ENCODE measurements at regions not wholly inside any gene's neighbourhood (a gene's known extent, or its start where the extent isn't known, plus 50 kb on each side); places are given as distances from the start of the nearest gene placed in this dataset.

DNA sequence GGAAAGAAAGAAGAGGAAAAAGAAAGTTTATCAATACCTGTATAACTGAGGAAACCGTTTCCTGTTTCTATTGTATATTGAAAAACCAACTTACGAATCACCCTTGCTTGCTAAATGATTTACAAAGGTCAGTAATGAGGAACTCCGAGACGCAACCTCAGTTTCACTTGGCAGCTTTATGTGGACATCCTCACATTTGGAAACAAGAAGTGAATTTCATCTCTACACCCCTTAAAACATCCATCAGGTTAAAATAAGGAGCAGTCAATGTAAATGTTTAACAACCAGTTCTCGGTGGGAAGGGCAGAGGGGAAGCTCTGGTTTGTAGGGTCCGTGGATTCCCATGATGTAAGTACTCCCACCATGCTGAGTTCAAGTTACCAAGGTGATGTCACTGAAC lies 481.7 kb upstream of the RUNX1 start:
- intact Hi-C loops (cut with DNase I): loop anchor here in 1 of 10 donors (10.0 kb wide), 1 partner anchor 204 kb away; no protein-coding TSS in a partner anchor
- Histone ChIP-seq H3K36me3 (no peaks in the 10 kb centered on the region), H3K27me3 (peaks cover 0 to 5% (median 0%) of the 10 kb centered on the region in 9 donors), H3K4me1 (peaks cover 0 to 35% (median 0%) of the 10 kb centered on the region in 12 donors), H3K27ac (peak overlapping the region in 1 of 12 donors; percentile 48), H3K4me3 (no peak overlapping the region), H3K9me3 (peaks cover 0 to 7% (median 0%) of the 10 kb centered on the region in 12 donors)
- ATAC-seq (no peak), DNase-seq (no peak)
- 77 to 82% (median 80%) methylated on average over 6 of the region's 6 CpGs for WGBS, 4 donors
- no peak for TF ChIP-seq POLR2A (IDR thresholded peaks at IDR 0.05)
- TF ChIP-seq, protein P1, sequence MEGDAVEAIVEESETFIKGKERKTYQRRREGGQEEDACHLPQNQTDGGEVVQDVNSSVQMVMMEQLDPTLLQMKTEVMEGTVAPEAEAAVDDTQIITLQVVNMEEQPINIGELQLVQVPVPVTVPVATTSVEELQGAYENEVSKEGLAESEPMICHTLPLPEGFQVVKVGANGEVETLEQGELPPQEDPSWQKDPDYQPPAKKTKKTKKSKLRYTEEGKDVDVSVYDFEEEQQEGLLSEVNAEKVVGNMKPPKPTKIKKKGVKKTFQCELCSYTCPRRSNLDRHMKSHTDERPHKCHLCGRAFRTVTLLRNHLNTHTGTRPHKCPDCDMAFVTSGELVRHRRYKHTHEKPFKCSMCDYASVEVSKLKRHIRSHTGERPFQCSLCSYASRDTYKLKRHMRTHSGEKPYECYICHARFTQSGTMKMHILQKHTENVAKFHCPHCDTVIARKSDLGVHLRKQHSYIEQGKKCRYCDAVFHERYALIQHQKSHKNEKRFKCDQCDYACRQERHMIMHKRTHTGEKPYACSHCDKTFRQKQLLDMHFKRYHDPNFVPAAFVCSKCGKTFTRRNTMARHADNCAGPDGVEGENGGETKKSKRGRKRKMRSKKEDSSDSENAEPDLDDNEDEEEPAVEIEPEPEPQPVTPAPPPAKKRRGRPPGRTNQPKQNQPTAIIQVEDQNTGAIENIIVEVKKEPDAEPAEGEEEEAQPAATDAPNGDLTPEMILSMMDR (IDR thresholded peaks at IDR 0.05): no peak

DNA sequence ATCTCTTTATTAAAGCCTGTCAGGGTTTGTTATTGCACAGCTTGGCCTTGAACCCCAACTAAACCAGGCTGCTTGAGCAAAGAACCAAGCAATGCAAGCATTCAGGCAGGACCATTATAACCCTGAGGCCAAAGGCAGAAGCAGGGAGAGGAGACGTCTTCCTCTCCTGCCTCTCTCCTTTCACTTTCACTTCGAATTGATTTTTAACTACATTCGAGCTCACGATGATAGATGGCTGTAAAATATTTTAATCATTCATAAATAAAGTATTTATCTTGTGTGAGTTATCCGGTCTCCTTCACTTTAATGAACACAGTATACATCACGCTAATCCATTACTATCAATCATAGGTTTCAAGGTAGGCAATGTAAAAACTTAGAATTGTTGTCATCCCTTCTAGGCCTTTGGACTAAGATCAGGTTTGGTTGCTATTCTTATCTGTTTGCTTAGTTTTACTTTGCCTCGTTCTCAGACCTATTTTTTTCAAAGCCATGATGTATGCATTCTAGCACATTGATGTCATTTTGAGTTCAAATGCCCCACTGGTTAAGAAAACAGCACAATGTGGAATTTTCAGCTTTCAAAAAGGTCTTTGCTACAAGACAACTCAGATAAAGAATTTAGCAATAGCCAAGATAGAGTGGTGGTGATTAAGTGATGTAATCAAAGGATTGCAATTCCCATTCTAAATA lies 480.2 kb upstream of the RUNX1 start:
- Histone ChIP-seq H3K27me3 (peaks cover 0 to 5% (median 0%) of the 10 kb centered on the region in 9 donors), H3K9me3 (no peaks in the 10 kb centered on the region), H3K27ac (peak overlapping the region in 6 of 12 donors; percentile 21 to 90 (median 48)), H3K36me3 (no peaks in the 10 kb centered on the region), H3K4me3 (peak overlapping the region in 11 of 12 donors; percentile 1 to 55 (median 35)), H3K4me1 (peaks cover 0 to 35% (median 0%) of the 10 kb centered on the region in 12 donors)
- intact Hi-C loops (cut with DNase I): no loop called here
- WGBS, 4 donors: 51 to 58% (median 54%) methylated on average over 7 of the region's 7 CpGs
- DNase-seq (no peak), ATAC-seq (peak in 3 of 4 donors; percentile 33 to 53 (median 46))
- TF ChIP-seq, protein P1 (IDR thresholded peaks at IDR 0.05): no peak
- TF ChIP-seq POLR2A (IDR thresholded peaks at IDR 0.05): no peak

DNA sequence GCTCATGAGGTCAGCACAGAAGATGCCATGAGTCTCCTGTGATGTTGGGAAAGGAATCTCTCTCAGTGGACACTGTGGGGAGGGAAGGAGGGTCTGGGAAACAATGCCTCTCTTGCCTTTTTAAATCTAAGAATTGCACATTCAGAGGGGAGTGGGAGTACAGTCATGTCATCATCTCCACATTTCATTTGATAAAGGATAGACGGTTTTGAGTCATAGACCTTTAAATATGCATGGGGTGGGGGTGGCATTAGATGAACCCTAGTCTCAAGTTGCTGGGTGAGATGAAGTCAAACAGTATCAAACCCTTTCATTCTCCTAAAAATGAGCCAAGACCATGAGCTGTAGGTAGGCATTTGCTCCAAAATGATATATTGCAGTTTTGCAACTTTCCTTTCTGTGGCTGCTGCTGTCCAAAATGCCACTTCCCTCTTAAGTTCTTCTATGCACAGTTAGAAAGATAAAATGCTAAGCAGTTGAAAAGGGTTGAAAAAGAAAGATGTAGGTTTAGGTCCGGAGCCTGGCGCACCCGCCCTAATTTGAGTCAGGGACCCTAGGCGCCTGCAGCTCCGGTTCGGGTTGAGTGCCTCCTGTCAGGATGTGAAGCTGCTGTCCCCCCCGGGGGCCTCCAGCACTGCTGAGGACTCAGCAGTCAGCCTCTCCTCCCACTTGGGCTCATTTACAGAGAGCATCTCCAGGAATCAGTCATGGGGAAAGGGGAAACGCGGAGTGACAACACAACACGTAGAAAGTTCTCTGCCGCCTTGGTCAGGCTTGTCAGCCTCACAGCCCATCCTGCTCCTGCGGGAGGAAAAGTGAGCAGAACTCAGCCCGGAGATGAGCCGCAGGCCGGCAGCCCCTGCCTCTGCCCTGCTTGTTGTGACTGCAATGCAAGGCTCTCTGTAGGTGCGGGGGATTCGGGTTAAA lies 479.3 kb upstream of the RUNX1 start:
- Histone ChIP-seq H3K27ac (peak overlapping the region in 6 of 12 donors; percentile 21 to 90 (median 48)), H3K27me3 (peaks cover 0 to 5% (median 0%) of the 10 kb centered on the region in 9 donors), H3K4me1 (peaks cover 0 to 35% (median 0%) of the 10 kb centered on the region in 12 donors), H3K36me3 (no peaks in the 10 kb centered on the region), H3K4me3 (peak overlapping the region in 11 of 12 donors; percentile 1 to 55 (median 35)), H3K9me3 (no peaks in the 10 kb centered on the region)
- intact Hi-C loops (cut with DNase I): no loop called here
- ATAC-seq: peak in 3 of 4 donors; percentile 36 to 50 (median 41)
- 53 to 58% (median 57%) methylated on average over 18 of the region's 18 CpGs for WGBS, 4 donors
- DNase-seq: peak; percentile 14 to 62 (median 35)
- TF ChIP-seq, protein P1 (IDR thresholded peaks at IDR 0.05): no peak
- no peak for TF ChIP-seq POLR2A (IDR thresholded peaks at IDR 0.05)

DNA sequence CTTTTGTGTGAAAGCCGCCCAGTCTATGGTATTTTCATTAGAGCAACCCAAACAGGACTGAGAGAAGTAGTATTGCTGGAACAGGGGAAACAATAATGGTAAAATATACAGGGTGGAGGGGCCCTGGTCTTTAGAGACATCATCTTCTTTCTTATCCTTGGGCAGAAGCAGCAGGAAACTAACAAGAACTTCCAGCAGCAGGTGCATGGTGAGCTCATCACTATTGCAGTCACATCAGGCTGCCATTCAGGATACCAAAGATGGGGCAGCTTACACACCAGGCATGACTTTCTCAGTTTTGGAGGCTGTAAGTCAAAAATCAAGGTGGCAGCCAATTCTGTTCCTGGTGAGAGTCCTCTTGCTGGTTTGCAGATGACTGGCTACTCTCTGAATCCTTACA lies 478.3 kb upstream of the RUNX1 start:
- TF ChIP-seq, protein P1 (IDR thresholded peaks at IDR 0.05): no peak
- TF ChIP-seq POLR2A (IDR thresholded peaks at IDR 0.05): no peak
- H3K4me1 ChIP-seq: peaks cover 0 to 35% (median 0%) of the 10 kb centered on the region in 12 donors
- ATAC-seq (no peak), DNase-seq (no peak)
- intact Hi-C loops (cut with DNase I): no loop called here
- WGBS, 4 donors: 79 to 88% (median 84%) methylated on average over 1 of the region's 1 CpG
- peaks cover 0 to 5% (median 0%) of the 10 kb centered on the region in 9 donors for H3K27me3 ChIP-seq
- no peaks in the 10 kb centered on the region for H3K9me3 ChIP-seq
- H3K36me3 ChIP-seq: no peaks in the 10 kb centered on the region
- H3K27ac ChIP-seq: no peak overlapping the region
- H3K4me3 ChIP-seq: no peak overlapping the region

Data from heart left ventricle (tissue), 16 donors.